DMS79 (cell line): ENCODE measurements at regions not wholly inside any gene's neighbourhood (a gene's known extent, or its start where the extent isn't known, plus 50 kb on each side); places are given as distances from the start of the nearest gene placed in this dataset.

Source experiments
- DNase-seq: peaks from one replicate; lab custom pipeline; 2025; lab: John Stamatoyannopoulos, UW

GRCh38 chr2:19717446-19717845, 184.3 kb downstream of the TTC32 start:
- no peak for DNase-seq

GRCh38 chr2:19714926-19715325, 186.9 kb downstream of the TTC32 start:
- DNase-seq, result no peak

- no peak for DNase-seq
These were observed 188.9 kb downstream of the TTC32 start for GRCh38 chr2:19712850-19713249.

GRCh38 chr2:19711470-19712372, 190.1 kb downstream of the TTC32 start:
- no peak for DNase-seq

- DNase-seq, result no peak
These were observed 191.6 kb downstream of the TTC32 start for GRCh38 chr2:19710230-19710629.

GRCh38 chr2:19709553-19709952, 192.2 kb downstream of the TTC32 start:
- no peak for DNase-seq

GRCh38 chr2:19708776-19709175, 193.0 kb downstream of the TTC32 start:
- DNase-seq, result no peak

- DNase-seq, result no peak
These were observed 195.5 kb downstream of the TTC32 start for GRCh38 chr2:19706332-19706731.

GRCh38 chr2:19702267-19702666, 199.5 kb downstream of the TTC32 start:
- DNase-seq, result no peak

GRCh38 chr2:19700861-19701585, 200.8 kb downstream of the TTC32 start:
- DNase-seq, result no peak

GRCh38 chr2:19697131-19697530, 204.7 kb downstream of the TTC32 start:
- DNase-seq, result no peak

- no peak for DNase-seq
These were observed 206.1 kb downstream of the TTC32 start for GRCh38 chr2:19695706-19696105.

- DNase-seq, result no peak
These were observed 209.9 kb downstream of the TTC32 start for GRCh38 chr2:19691892-19692291.

GRCh38 chr2:19690429-19690828, 211.4 kb downstream of the TTC32 start:
- no peak for DNase-seq

- no peak for DNase-seq
These were observed 212.1 kb downstream of the TTC32 start for GRCh38 chr2:19689646-19690168.

- DNase-seq, result no peak
These were observed 213.7 kb downstream of the TTC32 start for GRCh38 chr2:19688059-19688458.

GRCh38 chr2:19687017-19687659, 214.6 kb downstream of the TTC32 start:
- DNase-seq, result no peak

- no peak for DNase-seq
These were observed 215.3 kb downstream of the TTC32 start for GRCh38 chr2:19686439-19686838.

GRCh38 chr2:19685731-19686130, 216.1 kb downstream of the TTC32 start:
- no peak for DNase-seq

GRCh38 chr2:19684516-19684915, 217.3 kb downstream of the TTC32 start:
- no peak for DNase-seq

- no peak for DNase-seq
These were observed 218.2 kb downstream of the TTC32 start for GRCh38 chr2:19683556-19683955.

- no peak for DNase-seq
These were observed 219.3 kb downstream of the TTC32 start for GRCh38 chr2:19682493-19682892.
